ENCODE measurements at regions not wholly inside any gene's neighbourhood (a gene's known extent, or its start where the extent isn't known, plus 50 kb on each side); places are given as distances from the start of the nearest gene placed in this dataset.
"Not testable (repeated sequence)": the region's sequence is repeated elsewhere in the genome, so short reads cannot be mapped to it uniquely, and the experiment has no call there.

DNA sequence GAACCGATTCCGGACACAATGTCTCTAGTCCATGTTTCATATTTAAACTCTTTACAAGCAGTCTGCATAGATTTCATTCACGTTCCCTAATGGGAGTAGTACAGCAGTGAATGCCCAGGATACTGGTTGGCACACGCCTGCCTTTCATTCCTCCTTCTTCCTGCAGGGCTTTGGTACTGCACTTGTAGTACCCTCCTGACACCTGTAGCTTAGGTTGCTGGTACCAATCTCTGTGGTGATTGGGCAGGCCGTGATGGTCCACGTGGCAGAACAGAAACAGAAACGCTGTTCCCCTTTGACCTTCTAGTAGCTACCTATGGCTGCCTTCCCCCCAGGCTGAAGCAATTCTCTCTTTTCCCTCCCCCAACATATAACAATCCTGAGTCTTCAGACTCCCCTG lies 107.3 kb upstream of the MEGF10 start:
- Histone ChIP-seq H3K27ac (ENCODE audit: low read depth in 1 of 2, low read length in 2 of 2) (no peak overlapping the region), H3K4me1 (ENCODE audit: control insufficient read depth in 1 of 2, insufficient read depth in 2 of 2, low read length in 2 of 2) (no peaks in the 10 kb centered on the region), H3K4me3 (ENCODE audit: low read length in 2 of 2) (no peak overlapping the region), H3K27me3 (ENCODE audit: control insufficient read depth in 1 of 2, insufficient read depth in 2 of 2, low read length in 1 of 2) (peaks cover 0 to 1% of the 10 kb centered on the region in 2 donors), H3K9me3 (ENCODE audit: control insufficient read depth, low read length) (peaks cover 2% of the 10 kb centered on the region), H3K36me3 (ENCODE audit: control insufficient read depth in 1 of 2, insufficient read depth in 2 of 2, low read length in 1 of 2) (no peaks in the 10 kb centered on the region)
- no peak for DNase-seq
- no peak for ATAC-seq (ENCODE audit: low FRiP score)
- intact Hi-C loops (cut with DNase I) = no loop called here
- WGBS, 2 donors = 86 to 88% methylated on average over 7 of the region's 7 CpGs

DNA sequence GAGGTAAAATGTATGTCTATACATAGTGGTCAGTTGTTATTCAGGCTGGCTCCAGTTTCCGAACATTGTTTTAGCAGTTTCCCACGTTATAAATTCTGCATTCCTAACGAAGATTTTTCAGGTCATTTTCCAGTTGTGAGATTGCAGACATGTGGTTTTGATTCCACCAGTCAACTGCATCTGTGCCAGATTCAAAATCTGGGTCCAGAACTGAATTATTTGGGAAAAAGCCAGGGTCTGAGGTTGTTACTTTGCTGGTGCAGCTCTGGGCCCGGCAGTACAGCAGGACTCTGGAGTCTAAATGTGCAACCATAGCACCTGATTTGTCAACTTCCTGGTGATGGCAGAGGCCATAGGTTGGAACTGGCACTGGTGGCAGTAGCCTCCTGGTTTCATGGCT lies 105.7 kb upstream of the MEGF10 start:
- intact Hi-C loops (cut with DNase I) = no loop called here
- H3K27ac ChIP-seq (ENCODE audit: low read depth in 1 of 2, low read length in 2 of 2) = no peak overlapping the region
- H3K4me1 ChIP-seq (ENCODE audit: control insufficient read depth in 1 of 2, insufficient read depth in 2 of 2, low read length in 2 of 2) = no peaks in the 10 kb centered on the region
- peaks cover 2% of the 10 kb centered on the region for H3K9me3 ChIP-seq (ENCODE audit: control insufficient read depth, low read length)
- peaks cover 0 to 1% of the 10 kb centered on the region in 2 donors for H3K27me3 ChIP-seq (ENCODE audit: control insufficient read depth in 1 of 2, insufficient read depth in 2 of 2, low read length in 1 of 2)
- no peak overlapping the region for H3K4me3 ChIP-seq (ENCODE audit: low read length in 2 of 2)
- no peaks in the 10 kb centered on the region for H3K36me3 ChIP-seq (ENCODE audit: control insufficient read depth in 1 of 2, insufficient read depth in 2 of 2, low read length in 1 of 2)
- ATAC-seq (ENCODE audit: low FRiP score) (no peak), DNase-seq (no peak)
- 20 to 24% methylated on average over 4 of the region's 4 CpGs for WGBS, 2 donors

DNA sequence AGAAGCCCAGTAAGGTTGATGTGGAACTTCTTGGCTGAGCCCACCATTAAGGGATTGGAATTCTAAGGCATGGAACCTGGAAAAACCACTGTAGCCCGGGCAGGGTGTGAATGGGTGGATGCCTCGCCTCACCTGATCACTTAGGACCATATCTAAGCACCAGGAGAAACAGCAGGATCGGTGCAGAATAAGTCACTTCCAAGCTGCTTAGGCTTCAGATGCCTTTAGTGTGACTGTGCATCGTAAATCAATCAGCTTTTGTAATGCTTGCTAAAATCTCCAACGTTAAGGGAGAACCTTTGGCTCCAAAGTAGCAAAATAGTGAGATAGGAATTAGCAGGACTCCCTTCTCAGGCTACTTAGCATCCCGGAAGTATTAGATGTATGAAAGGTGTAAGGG lies 103.9 kb upstream of the MEGF10 start:
- WGBS, 2 donors = 50 to 60% methylated on average over 6 of the region's 6 CpGs
- peaks cover 0 to 1% of the 10 kb centered on the region in 2 donors for H3K27me3 ChIP-seq (ENCODE audit: control insufficient read depth in 1 of 2, insufficient read depth in 2 of 2, low read length in 1 of 2)
- peaks cover 2% of the 10 kb centered on the region for H3K9me3 ChIP-seq (ENCODE audit: control insufficient read depth, low read length)
- DNase-seq (no peak), ATAC-seq (ENCODE audit: low FRiP score) (no peak)
- no peaks in the 10 kb centered on the region for H3K4me1 ChIP-seq (ENCODE audit: control insufficient read depth in 1 of 2, insufficient read depth in 2 of 2, low read length in 2 of 2)
- intact Hi-C loops (cut with DNase I) = no loop called here
- no peaks in the 10 kb centered on the region for H3K36me3 ChIP-seq (ENCODE audit: control insufficient read depth in 1 of 2, insufficient read depth in 2 of 2, low read length in 1 of 2)
- no peak overlapping the region for H3K27ac ChIP-seq (ENCODE audit: low read depth in 1 of 2, low read length in 2 of 2)
- H3K4me3 ChIP-seq (ENCODE audit: low read length in 2 of 2) = no peak overlapping the region

DNA sequence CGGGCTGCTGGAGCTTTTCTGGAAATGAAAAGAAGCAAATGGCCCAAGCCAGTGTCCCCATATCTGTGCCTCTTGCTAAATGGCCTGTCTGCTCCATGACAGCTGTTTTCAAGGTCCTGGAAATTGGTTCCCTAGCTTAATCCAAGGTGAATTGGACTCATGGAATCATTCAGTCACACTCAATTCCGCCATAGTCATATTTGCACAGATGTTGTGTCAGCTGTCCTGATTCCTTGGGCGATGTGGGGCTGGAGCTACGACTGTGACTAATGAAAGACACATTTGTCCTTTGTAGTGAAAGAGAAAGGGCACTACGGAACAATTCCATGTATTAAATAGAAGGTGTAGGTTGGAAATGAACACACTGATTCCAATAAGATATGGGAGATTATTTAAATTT lies 102.9 kb upstream of the MEGF10 start:
- WGBS, 2 donors = 52 to 63% methylated on average over 5 of the region's 5 CpGs
- peaks cover 0 to 1% of the 10 kb centered on the region in 2 donors for H3K27me3 ChIP-seq (ENCODE audit: control insufficient read depth in 1 of 2, insufficient read depth in 2 of 2, low read length in 1 of 2)
- intact Hi-C loops (cut with DNase I) = no loop called here
- DNase-seq (no peak), ATAC-seq (ENCODE audit: low FRiP score) (no peak)
- H3K4me3 ChIP-seq (ENCODE audit: low read length in 2 of 2) = no peak overlapping the region
- H3K4me1 ChIP-seq (ENCODE audit: control insufficient read depth in 1 of 2, insufficient read depth in 2 of 2, low read length in 2 of 2) = no peaks in the 10 kb centered on the region
- no peak overlapping the region for H3K27ac ChIP-seq (ENCODE audit: low read depth in 1 of 2, low read length in 2 of 2)
- no peaks in the 10 kb centered on the region for H3K36me3 ChIP-seq (ENCODE audit: control insufficient read depth in 1 of 2, insufficient read depth in 2 of 2, low read length in 1 of 2)
- H3K9me3 ChIP-seq (ENCODE audit: control insufficient read depth, low read length) = peaks cover 2% of the 10 kb centered on the region

DNA sequence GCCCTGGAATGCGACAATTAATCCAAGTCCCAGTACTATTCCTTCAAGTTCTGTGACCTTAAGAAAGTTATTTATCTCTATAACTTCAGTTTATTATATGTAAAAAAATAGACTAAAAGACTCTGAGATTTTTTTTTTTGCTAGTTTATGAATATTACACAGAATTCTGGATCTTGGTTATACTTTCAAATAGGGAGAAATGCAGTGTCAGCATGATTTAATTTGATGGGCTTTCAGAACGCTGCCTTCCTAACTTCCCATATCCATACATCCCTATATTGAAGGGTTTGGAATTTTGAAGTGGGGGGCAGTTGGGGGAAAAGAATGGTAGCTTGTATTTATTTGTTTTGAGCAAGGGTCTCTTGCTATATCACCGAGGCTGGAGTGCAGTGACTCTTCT lies 98.4 kb upstream of the MEGF10 start:
- DNase-seq = no peak
- Histone ChIP-seq H3K36me3 (ENCODE audit: control insufficient read depth in 1 of 2, insufficient read depth in 2 of 2, low read length in 1 of 2) (no peaks in the 10 kb centered on the region), H3K27ac (ENCODE audit: low read depth in 1 of 2, low read length in 2 of 2) (no peak overlapping the region), H3K9me3 (ENCODE audit: control insufficient read depth, low read length) (no peaks in the 10 kb centered on the region), H3K4me1 (ENCODE audit: control insufficient read depth in 1 of 2, insufficient read depth in 2 of 2, low read length in 2 of 2) (no peaks in the 10 kb centered on the region), H3K27me3 (ENCODE audit: control insufficient read depth in 1 of 2, insufficient read depth in 2 of 2, low read length in 1 of 2) (peaks cover 0 to 1% of the 10 kb centered on the region in 2 donors), H3K4me3 (ENCODE audit: low read length in 2 of 2) (no peak overlapping the region)
- 89 to 93% methylated on average over 3 of the region's 3 CpGs for WGBS, 2 donors
- no peak for ATAC-seq (ENCODE audit: low FRiP score)
- intact Hi-C loops (cut with DNase I) = no loop called here

DNA sequence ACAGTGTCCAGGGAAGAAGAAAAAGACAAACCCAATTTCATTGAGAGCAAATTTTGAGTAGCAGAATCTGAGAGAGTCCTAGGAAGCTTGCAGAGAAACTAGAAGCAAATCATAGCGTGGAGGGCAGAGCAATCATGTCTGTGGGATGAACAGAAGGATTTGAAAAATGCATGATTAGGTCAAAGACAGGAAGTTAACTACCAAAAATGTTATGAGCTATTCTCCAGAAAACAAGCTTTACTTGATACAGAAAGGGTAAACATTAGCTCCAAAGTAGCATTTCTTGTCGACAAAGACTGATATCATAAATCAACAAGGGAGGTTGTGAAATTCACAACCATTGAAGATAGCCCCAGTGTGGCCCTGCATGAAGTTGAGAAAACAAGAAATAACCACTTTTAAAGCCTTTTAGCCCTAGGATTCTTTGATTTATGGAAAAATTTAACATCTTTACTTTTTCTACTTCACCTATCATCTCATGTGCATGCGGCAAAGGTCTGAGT lies 97.7 kb upstream of the MEGF10 start:
- H3K27me3 ChIP-seq (ENCODE audit: control insufficient read depth in 1 of 2, insufficient read depth in 2 of 2, low read length in 1 of 2) = no peaks in the 10 kb centered on the region
- no peaks in the 10 kb centered on the region for H3K4me1 ChIP-seq (ENCODE audit: control insufficient read depth in 1 of 2, insufficient read depth in 2 of 2, low read length in 2 of 2)
- WGBS, 2 donors = 48 to 50% methylated on average over 3 of the region's 3 CpGs
- intact Hi-C loops (cut with DNase I) = no loop called here
- H3K9me3 ChIP-seq (ENCODE audit: control insufficient read depth, low read length) = no peaks in the 10 kb centered on the region
- H3K4me3 ChIP-seq (ENCODE audit: low read length in 2 of 2) = no peak overlapping the region
- no peaks in the 10 kb centered on the region for H3K36me3 ChIP-seq (ENCODE audit: control insufficient read depth in 1 of 2, insufficient read depth in 2 of 2, low read length in 1 of 2)
- H3K27ac ChIP-seq (ENCODE audit: low read depth in 1 of 2, low read length in 2 of 2) = no peak overlapping the region
- no peak for DNase-seq
- ATAC-seq (ENCODE audit: low FRiP score) = no peak

DNA sequence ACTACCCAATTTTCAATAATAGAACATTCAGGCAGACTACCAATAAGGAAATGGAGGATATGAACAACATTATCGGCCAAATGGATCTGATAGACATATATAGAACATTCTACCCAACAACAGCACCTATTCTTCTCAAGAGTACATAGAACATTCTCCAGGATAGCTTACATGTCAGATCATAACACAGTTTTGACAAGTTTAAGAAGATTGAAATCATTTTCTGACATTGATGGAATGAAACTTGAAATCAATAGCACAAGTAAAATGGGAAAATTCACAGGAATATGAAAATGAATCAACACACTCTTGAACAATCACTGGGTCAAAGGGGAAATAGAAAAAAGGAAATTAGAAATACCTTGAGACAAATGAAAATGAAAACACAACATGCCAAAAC lies 94.6 kb upstream of the MEGF10 start:
- Histone ChIP-seq H3K36me3 (ENCODE audit: control insufficient read depth in 1 of 2, insufficient read depth in 2 of 2, low read length in 1 of 2) (no peaks in the 10 kb centered on the region), H3K4me1 (ENCODE audit: control insufficient read depth in 1 of 2, insufficient read depth in 2 of 2, low read length in 2 of 2) (no peaks in the 10 kb centered on the region), H3K9me3 (ENCODE audit: control insufficient read depth, low read length) (no peaks in the 10 kb centered on the region), H3K27ac (ENCODE audit: low read depth in 1 of 2, low read length in 2 of 2) (no peak overlapping the region), H3K27me3 (ENCODE audit: control insufficient read depth in 1 of 2, insufficient read depth in 2 of 2, low read length in 1 of 2) (no peaks in the 10 kb centered on the region), H3K4me3 (ENCODE audit: low read length in 2 of 2) (no peak overlapping the region)
- DNase-seq (no peak), ATAC-seq (ENCODE audit: low FRiP score) (no peak)
- WGBS, 2 donors = 85 to 92% methylated on average over 1 of the region's 1 CpG
- intact Hi-C loops (cut with DNase I) = no loop called here

DNA sequence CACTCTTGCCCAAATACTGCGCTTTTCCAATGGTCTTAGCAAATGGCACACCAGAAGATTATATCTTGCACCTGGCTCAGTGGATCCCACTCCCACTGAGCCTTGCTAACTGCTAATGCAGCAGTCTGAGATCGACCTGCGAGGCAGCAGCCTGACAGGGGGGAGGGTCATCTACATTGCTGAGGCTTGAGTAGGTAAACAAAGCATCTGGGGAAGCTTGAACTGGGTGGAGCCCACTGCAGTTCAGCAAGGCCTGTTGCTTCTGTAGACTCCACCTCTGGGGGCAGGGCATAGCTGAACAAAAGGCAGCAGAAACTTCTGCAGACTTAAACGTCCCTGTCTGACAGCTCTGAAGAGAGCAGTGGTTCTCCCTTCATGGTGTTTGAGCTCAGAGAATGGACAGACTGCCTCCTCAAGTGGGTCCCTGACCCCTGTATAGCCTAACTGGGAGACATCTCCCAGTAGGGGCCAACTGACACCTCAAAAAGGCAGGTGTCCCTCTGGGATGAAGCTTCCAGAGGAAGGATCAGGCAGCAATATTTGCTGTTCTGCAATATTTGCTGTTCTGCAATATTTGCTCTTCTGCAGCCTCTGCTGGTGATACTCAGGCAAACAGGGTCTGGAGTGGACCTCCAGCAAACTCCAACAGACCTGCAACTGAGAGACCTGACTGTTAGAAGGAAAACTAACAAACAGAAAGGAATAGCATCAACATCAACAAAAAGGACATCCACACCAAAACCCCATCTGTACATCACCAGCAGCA lies 93.0 kb upstream of the MEGF10 start:
- H3K9me3 ChIP-seq (ENCODE audit: control insufficient read depth, low read length); intact Hi-C loops (cut with DNase I); H3K27me3 ChIP-seq (ENCODE audit: control insufficient read depth in 1 of 2, insufficient read depth in 2 of 2, low read length in 1 of 2); H3K36me3 ChIP-seq (ENCODE audit: control insufficient read depth in 1 of 2, insufficient read depth in 2 of 2, low read length in 1 of 2); DNase-seq; H3K4me1 ChIP-seq (ENCODE audit: control insufficient read depth in 1 of 2, insufficient read depth in 2 of 2, low read length in 2 of 2); H3K4me3 ChIP-seq (ENCODE audit: low read length in 2 of 2); H3K27ac ChIP-seq (ENCODE audit: low read depth in 1 of 2, low read length in 2 of 2); ATAC-seq (ENCODE audit: low FRiP score): not testable (repeated sequence)
- 33 to 45% methylated on average over 3 to 4 of the region's 4 CpGs for WGBS, 2 donors

DNA sequence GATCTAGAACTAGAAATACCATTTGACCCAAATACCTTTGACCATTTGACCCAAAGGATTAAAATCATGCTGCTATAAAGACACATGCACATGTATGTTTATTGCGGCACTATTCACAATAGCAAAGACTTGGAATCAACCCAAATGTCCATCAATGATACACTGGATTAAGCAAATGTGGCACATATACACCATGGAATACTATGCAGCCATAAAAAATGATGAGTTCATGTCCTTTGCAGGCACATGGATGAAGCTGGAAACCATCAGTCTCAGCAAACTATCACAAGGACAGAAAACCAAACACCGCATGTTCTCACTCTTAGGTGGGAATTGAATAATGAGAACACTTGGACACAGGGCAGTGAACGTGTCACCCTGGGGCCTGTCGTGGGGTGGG lies 87.9 kb upstream of the MEGF10 start:
- intact Hi-C loops (cut with DNase I); H3K27ac ChIP-seq (ENCODE audit: low read depth in 1 of 2, low read length in 2 of 2); H3K4me1 ChIP-seq (ENCODE audit: control insufficient read depth in 1 of 2, insufficient read depth in 2 of 2, low read length in 2 of 2); H3K36me3 ChIP-seq (ENCODE audit: control insufficient read depth in 1 of 2, insufficient read depth in 2 of 2, low read length in 1 of 2); H3K9me3 ChIP-seq (ENCODE audit: control insufficient read depth, low read length); ATAC-seq (ENCODE audit: low FRiP score); H3K27me3 ChIP-seq (ENCODE audit: control insufficient read depth in 1 of 2, insufficient read depth in 2 of 2, low read length in 1 of 2); DNase-seq; H3K4me3 ChIP-seq (ENCODE audit: low read length in 2 of 2): not testable (repeated sequence)
- WGBS, 2 donors = 90 to 92% methylated on average over 4 of the region's 4 CpGs
